OCI-LY1 (cell line): ENCODE measurements at regions not wholly inside any gene's neighbourhood (a gene's known extent, or its start where the extent isn't known, plus 50 kb on each side); places are given as distances from the start of the nearest gene placed in this dataset.
A peak's percentile ranks its signal among the peaks of the same experiment; 100 is the strongest.

Experiments
- H2AFZ ChIP-seq: fragments of 200-600 bp; sonication (generic), shearing (Covaris generic); 2 replicates; pipeline ENCODE4 v1.6.0; 2014; ENCODE audit warnings: antibody characterized with exemption, mild to moderate bottlenecking, low read length
- H3F3A ChIP-seq: fragments of 200-600 bp; sonication (generic), shearing (Covaris generic); 2 replicates; pipeline ENCODE4 v1.6.0; 2014; ENCODE audit warnings: mild to moderate bottlenecking, antibody characterized with exemption, low read length, moderate library complexity; ENCODE audit not compliant: insufficient read depth
- H3K27ac ChIP-seq: fragments of 200-600 bp; sonication (generic); 2 replicates; pipeline ENCODE4 v1.5.1; 2014; ENCODE audit warnings: low read length, mixed run types, mild to moderate bottlenecking, low read depth; ENCODE audit not compliant: poor library complexity, severe bottlenecking
- H3K27me3 ChIP-seq: fragments of 200-600 bp; sonication (generic); 2 replicates; pipeline ENCODE4 v1.6.0; 2014; ENCODE audit warnings: antibody characterized with exemption, mild to moderate bottlenecking, low read length, moderate library complexity; ENCODE audit not compliant: insufficient read depth
- H3K36me3 ChIP-seq: fragments of 200-600 bp; sonication (generic); 2 replicates; pipeline ENCODE4 v1.6.1; 2014; ENCODE audit warnings: mild to moderate bottlenecking, antibody characterized with exemption, low read length, moderate library complexity, mixed read lengths; ENCODE audit not compliant: insufficient read depth
- H3K4me1 ChIP-seq: fragments of 200-600 bp; sonication (generic); 2 replicates; pipeline ENCODE4 v1.5.1; 2014; ENCODE audit warnings: mild to moderate bottlenecking, low read length, moderate library complexity; ENCODE audit not compliant: insufficient read depth, severe bottlenecking
- H3K4me2 ChIP-seq: fragments of 200-600 bp; sonication (generic), shearing (Covaris generic); 2 replicates; pipeline ENCODE4 v1.6.1; 2014; ENCODE audit warnings: low read length
- H3K4me3 ChIP-seq: fragments of 200-600 bp; sonication (generic); 2 replicates; pipeline ENCODE4 v1.5.1; 2014; ENCODE audit warnings: low read length, low read depth, mild to moderate bottlenecking, mixed read lengths; ENCODE audit not compliant: poor library complexity, severe bottlenecking
- H3K79me2 ChIP-seq: fragments of 200-600 bp; shearing (Covaris generic); 2 replicates; pipeline ENCODE4 v1.6.1; 2016; ENCODE audit warnings: mixed run types, low read length, mixed read lengths; ENCODE audit not compliant: insufficient read depth
- H3K9ac ChIP-seq: fragments of 200-600 bp; sonication (generic), shearing (Covaris generic); 2 replicates; pipeline ENCODE4 v1.6.1; 2014; ENCODE audit warnings: mild to moderate bottlenecking, low read length, mixed read lengths
- H3K9me2 ChIP-seq: fragments of 200-600 bp; sonication (generic), shearing (Covaris generic); 2 replicates; pipeline ENCODE4 v1.6.1; 2014; ENCODE audit warnings: low read depth, mild to moderate bottlenecking, low read length, mixed read lengths
- H3K9me3 ChIP-seq: fragments of 200-600 bp; shearing (Covaris generic); 2 replicates; pipeline ENCODE4 v1.6.1; 2014; ENCODE audit warnings: low read length, mixed read lengths
- H4K20me1 ChIP-seq: fragments of 200-600 bp; sonication (generic), shearing (Covaris generic); 2 replicates; pipeline ENCODE4 v1.6.0; 2016; ENCODE audit warnings: mild to moderate bottlenecking, low read length; ENCODE audit not compliant: insufficient read depth
- CTCF ChIP-seq: fragments of 200-600 bp; sonication (generic), shearing (Covaris generic); IDR thresholded peaks from 2 replicates; pipeline ENCODE4 v1.5.1; 2017; ENCODE audit warnings: mild to moderate bottlenecking, antibody characterized with exemption, low read length, moderate library complexity, mixed read lengths
- EZH2 ChIP-seq: fragments of 200-600 bp; sonication (generic), shearing (Covaris generic); IDR thresholded peaks from 2 replicates; pipeline ENCODE4 v1.8.0; 2017; ENCODE audit warnings: borderline replicate concordance, mixed run types, mild to moderate bottlenecking, antibody characterized with exemption, low read length, moderate library complexity, mixed read lengths

DNA sequence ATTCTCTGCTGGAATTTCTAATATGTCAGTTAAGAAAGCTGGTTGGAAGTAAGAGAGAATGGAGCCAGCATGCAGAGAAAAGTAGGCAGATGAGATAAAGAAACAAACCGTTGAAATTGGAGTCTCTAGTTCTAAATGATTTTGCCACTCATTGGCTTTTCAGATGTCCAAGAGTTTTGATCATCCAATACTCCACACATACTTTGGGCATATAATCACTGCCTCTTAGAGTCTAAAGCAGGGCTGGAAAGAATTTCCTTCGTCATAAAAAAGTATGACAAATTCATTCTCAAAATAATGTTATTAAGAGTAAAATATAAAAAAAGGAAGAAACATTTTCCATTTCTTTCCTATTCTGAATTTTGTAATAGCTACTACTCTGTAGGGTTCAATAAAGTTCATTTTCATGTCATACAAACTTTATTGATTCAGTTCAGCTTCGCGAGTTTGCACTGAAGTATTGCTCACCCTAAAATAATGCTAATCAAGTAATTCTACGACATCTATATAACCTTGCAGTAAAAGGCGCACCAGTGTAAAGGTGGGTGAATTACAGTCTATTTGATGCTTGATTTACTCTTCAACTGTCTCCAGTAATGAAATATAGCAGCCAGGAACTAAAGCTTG is 1556.6 kb downstream of the NCAM2 start:
- no peaks in the 10 kb centered on the region for H3K79me2 ChIP-seq
- H3K4me1 ChIP-seq = no peaks in the 10 kb centered on the region
- no peaks in the 10 kb centered on the region for H4K20me1 ChIP-seq
- TF ChIP-seq EZH2 = no peak
- no peak for TF ChIP-seq CTCF
- no peak overlapping the region for H3K27ac ChIP-seq
- no peaks in the 10 kb centered on the region for H3K9me3 ChIP-seq
- H3K4me3 ChIP-seq = no peak overlapping the region
- H3K4me2 ChIP-seq = no peak overlapping the region
- H3K27me3 ChIP-seq = no peaks in the 10 kb centered on the region
- no peaks in the 10 kb centered on the region; the same call in 1 of the 2 replicates for H3F3A ChIP-seq
- H2AFZ ChIP-seq = peak overlapping the region; percentile 0; the same call in 1 of the 2 replicates
- H3K9me2 ChIP-seq = no peaks in the 10 kb centered on the region
- H3K36me3 ChIP-seq = no peaks in the 10 kb centered on the region
- no peak overlapping the region for H3K9ac ChIP-seq

GRCh38 chr21:22556829-22557228 is 1558.6 kb downstream of the NCAM2 start:
- Histone ChIP-seq H3K9ac (no peak overlapping the region), H2AFZ (no peak overlapping the region), H3K4me3 (no peak overlapping the region), H3F3A (no peaks in the 10 kb centered on the region; the same call in 1 of the 2 replicates), H3K79me2 (no peaks in the 10 kb centered on the region), H3K27ac (no peak overlapping the region), H3K4me1 (no peaks in the 10 kb centered on the region), H3K9me3 (peaks cover 13% of the 10 kb centered on the region; the same call in 1 of the 2 replicates), H4K20me1 (no peaks in the 10 kb centered on the region), H3K9me2 (no peaks in the 10 kb centered on the region), H3K4me2 (no peak overlapping the region), H3K27me3 (no peaks in the 10 kb centered on the region), H3K36me3 (no peaks in the 10 kb centered on the region)
- no peak for TF ChIP-seq CTCF
- no peak for TF ChIP-seq EZH2

- H3F3A ChIP-seq = no peaks in the 10 kb centered on the region
- H3K4me3 ChIP-seq = no peak overlapping the region
- no peaks in the 10 kb centered on the region for H3K9me2 ChIP-seq
- no peaks in the 10 kb centered on the region for H3K79me2 ChIP-seq
- H3K36me3 ChIP-seq = no peaks in the 10 kb centered on the region
- H3K9me3 ChIP-seq = peaks cover 13% of the 10 kb centered on the region; the same call in 1 of the 2 replicates
- no peak overlapping the region for H3K27ac ChIP-seq
- no peak overlapping the region for H3K9ac ChIP-seq
- no peak for TF ChIP-seq EZH2
- H3K4me2 ChIP-seq = no peak overlapping the region
- no peaks in the 10 kb centered on the region for H3K4me1 ChIP-seq
- no peaks in the 10 kb centered on the region for H3K27me3 ChIP-seq
- no peaks in the 10 kb centered on the region for H4K20me1 ChIP-seq
- no peak overlapping the region for H2AFZ ChIP-seq
Observed at GRCh38 chr21:22561946-22562345, 1563.7 kb downstream of the NCAM2 start.

- Histone ChIP-seq H3K9me3 (no peaks in the 10 kb centered on the region), H3K36me3 (no peaks in the 10 kb centered on the region), H3K9me2 (no peaks in the 10 kb centered on the region), H3K27me3 (no peaks in the 10 kb centered on the region), H3K4me2 (no peak overlapping the region), H4K20me1 (no peaks in the 10 kb centered on the region), H3K79me2 (no peaks in the 10 kb centered on the region), H3F3A (no peaks in the 10 kb centered on the region), H3K9ac (no peak overlapping the region), H3K27ac (no peak overlapping the region), H3K4me1 (peaks cover 16% of the 10 kb centered on the region), H2AFZ (no peak overlapping the region), H3K4me3 (no peak overlapping the region)
- TF ChIP-seq EZH2 = no peak
- no peak for TF ChIP-seq CTCF
Observed at GRCh38 chr21:22573834-22574233, 1575.6 kb downstream of the NCAM2 start.
